Adrenal gland (tissue), 9 donors: ENCODE measurements at regions not wholly inside any gene's neighbourhood (a gene's known extent, or its start where the extent isn't known, plus 50 kb on each side); places are given as distances from the start of the nearest gene placed in this dataset.

Source experiments
- DNase-seq, 7 donors: peaks; one replicate each; pipeline ENCODE4 v3.0.0-alpha.2; 2019 to 2020
- H3K27ac ChIP-seq, 5 donors: fragments of 200-600 bp; sonication (generic) in 4 of 5; 1 replicate in 3 of 5; 2 replicates in 2 of 5; pipeline versions ENCODE4 v1.5.1 to v1.8.0; 2016 to 2020; ENCODE audit warnings: mild to moderate bottlenecking in 1 of 5
- H3K27me3 ChIP-seq: fragments of 200-600 bp; 2 replicates; pipeline ENCODE4 v1.8.0; 2021
- H3K36me3 ChIP-seq, 2 donors: fragments of 200-600 bp; replicated peaks in 1 of 2; 1 replicate in 1 of 2; 2 replicates in 1 of 2; pipeline versions ENCODE4 v1.5.1 to v1.8.0; 2018 to 2022
- H3K4me1 ChIP-seq, 2 donors: fragments of 200-600 bp; replicated peaks in 1 of 2; 1 replicate in 1 of 2; 2 replicates in 1 of 2; pipeline versions ENCODE4 v1.5.1 to v1.8.0; 2018 to 2021
- H3K4me3 ChIP-seq, 4 donors: fragments of 200-600 bp; sonication (generic) in 3 of 4; one replicate each; pipeline ENCODE4 v1.5.1; 2016 to 2018
- H3K9me3 ChIP-seq, 3 donors: fragments of 200-600 bp; sonication (generic) in 1 of 3; replicated peaks in 1 of 3; 1 replicate in 2 of 3; 2 replicates in 1 of 3; pipeline versions ENCODE4 v1.5.1 to v1.8.0; 2016 to 2021
- POLR2A ChIP-seq, 2 donors: fragments of 450-650 bp; IDR thresholded peaks; one replicate each; pipeline ENCODE4 v1.6.1; 2017; ENCODE audit warnings: antibody characterized with exemption in 2 of 2, mild to moderate bottlenecking in 2 of 2, moderate library complexity in 1 of 2
- WGBS, 4 donors: extraction: QIAGEN DNeasy Blood & Tissue Kit in 2 of 4; methylation state at CpG; one replicate each; pipeline versions ENCODE4 v1.1.5 to v1.1.7; 2013 to 2017; 5-methylcytosine and 5-hydroxymethylcytosine counted together
- intact Hi-C, 2 donors: fragments of 100-400 bp; cut with DNase I; formaldehyde crosslinking; loops; one replicate each; pipeline versions ENCODE4 v1.14.1 to v1.15.0; 2022 to 2023
- TF ChIP-seq, protein P1 (sequence below), 6 experiments: fragments of 450-650 bp in 4 of 6; fragments of 200-600 bp in 2 of 6; sonication (generic) in 1 of 6; IDR thresholded peaks; 1 replicate in 5 of 6; 2 replicates in 1 of 6; pipeline versions ENCODE4 v1.5.1 to v1.8.0; 2016 to 2021; ENCODE audit warnings: antibody characterized with exemption in 6 of 6, mild to moderate bottlenecking in 2 of 6, moderate library complexity in 1 of 6
- donor health status: healthy with polysubstance abuse.
- donor health status: Bipolar disorder and iron deficiency.
- donor health status: DM: yes; HTN: yes; CAD: no.
- donor health status: DM: no; HTN: no; CAD: no.
- donor health status: DM: no; HTN: no; CAD: no.

DNA sequence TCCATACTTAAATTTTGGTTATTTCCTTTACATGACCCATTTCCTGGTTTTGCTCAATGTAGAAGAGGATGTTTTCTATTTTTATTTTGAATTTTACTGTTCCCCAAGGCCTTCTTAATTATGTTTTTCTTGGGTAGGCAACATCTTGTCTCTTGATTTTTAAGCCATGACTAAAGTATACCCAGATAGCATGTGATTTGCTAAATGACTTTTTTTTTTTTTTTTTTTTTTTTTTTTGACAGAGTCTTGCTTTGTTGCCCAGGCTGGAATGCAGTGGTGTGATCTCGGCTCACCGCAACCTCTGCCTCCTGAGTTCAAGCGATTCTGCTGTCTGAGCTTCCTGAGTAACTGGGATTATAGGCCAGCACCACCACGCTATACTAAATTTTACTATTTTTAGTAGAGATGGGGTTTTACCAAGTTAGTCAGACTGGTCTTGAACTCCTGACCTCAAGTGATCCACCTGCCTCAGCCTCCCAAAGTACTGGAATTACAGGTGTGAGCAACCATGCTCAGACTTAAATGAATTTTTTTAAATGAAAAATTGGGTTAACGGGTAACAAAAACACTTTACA, 198.6 kb upstream of the DAB2 start:
- no peaks in the 10 kb centered on the region for H3K9me3 ChIP-seq
- no peaks in the 10 kb centered on the region for H3K27me3 ChIP-seq
- intact Hi-C loops = no loop called here
- no peak overlapping the region for H3K4me3 ChIP-seq
- no peak for DNase-seq
- 82 to 87% (median 84%) methylated on average over 5 of the region's 5 CpGs for WGBS, 4 donors
- H3K36me3 ChIP-seq = no peaks in the 10 kb centered on the region
- TF ChIP-seq POLR2A (IDR thresholded peaks at IDR 0.05) = no peak
- TF ChIP-seq, protein P1, sequence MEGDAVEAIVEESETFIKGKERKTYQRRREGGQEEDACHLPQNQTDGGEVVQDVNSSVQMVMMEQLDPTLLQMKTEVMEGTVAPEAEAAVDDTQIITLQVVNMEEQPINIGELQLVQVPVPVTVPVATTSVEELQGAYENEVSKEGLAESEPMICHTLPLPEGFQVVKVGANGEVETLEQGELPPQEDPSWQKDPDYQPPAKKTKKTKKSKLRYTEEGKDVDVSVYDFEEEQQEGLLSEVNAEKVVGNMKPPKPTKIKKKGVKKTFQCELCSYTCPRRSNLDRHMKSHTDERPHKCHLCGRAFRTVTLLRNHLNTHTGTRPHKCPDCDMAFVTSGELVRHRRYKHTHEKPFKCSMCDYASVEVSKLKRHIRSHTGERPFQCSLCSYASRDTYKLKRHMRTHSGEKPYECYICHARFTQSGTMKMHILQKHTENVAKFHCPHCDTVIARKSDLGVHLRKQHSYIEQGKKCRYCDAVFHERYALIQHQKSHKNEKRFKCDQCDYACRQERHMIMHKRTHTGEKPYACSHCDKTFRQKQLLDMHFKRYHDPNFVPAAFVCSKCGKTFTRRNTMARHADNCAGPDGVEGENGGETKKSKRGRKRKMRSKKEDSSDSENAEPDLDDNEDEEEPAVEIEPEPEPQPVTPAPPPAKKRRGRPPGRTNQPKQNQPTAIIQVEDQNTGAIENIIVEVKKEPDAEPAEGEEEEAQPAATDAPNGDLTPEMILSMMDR (IDR thresholded peaks at IDR 0.05) = no peak
- H3K27ac ChIP-seq = no peak overlapping the region
- H3K4me1 ChIP-seq = no peaks in the 10 kb centered on the region

GRCh38 chr5:39622281-39622680, 197.5 kb upstream of the DAB2 start:
- no peaks in the 10 kb centered on the region for H3K36me3 ChIP-seq
- no peaks in the 10 kb centered on the region for H3K9me3 ChIP-seq
- no peak for DNase-seq
- no peaks in the 10 kb centered on the region for H3K4me1 ChIP-seq
- no peak overlapping the region for H3K27ac ChIP-seq
- 57 to 82% (median 78%) methylated on average over 3 to 6 of the region's 6 CpGs for WGBS, 4 donors
- H3K27me3 ChIP-seq = no peaks in the 10 kb centered on the region
- TF ChIP-seq, protein P1 (IDR thresholded peaks at IDR 0.05) = no peak
- no peak for TF ChIP-seq POLR2A (IDR thresholded peaks at IDR 0.05)
- intact Hi-C loops = no loop called here
- no peak overlapping the region for H3K4me3 ChIP-seq

- Histone ChIP-seq H3K4me3 (no peak overlapping the region), H3K4me1 (no peaks in the 10 kb centered on the region), H3K27ac (no peak overlapping the region), H3K27me3 (no peaks in the 10 kb centered on the region), H3K36me3 (no peaks in the 10 kb centered on the region), H3K9me3 (no peaks in the 10 kb centered on the region)
- TF ChIP-seq, protein P1 (IDR thresholded peaks at IDR 0.05) = no peak
- no peak for TF ChIP-seq POLR2A (IDR thresholded peaks at IDR 0.05)
- intact Hi-C loops = no loop called here
- WGBS, 4 donors = 64 to 83% (median 74%) methylated on average over 4 of the region's 4 CpGs
- DNase-seq = no peak
Observed at GRCh38 chr5:39619168-39619818, 194.5 kb upstream of the DAB2 start.

GRCh38 chr5:39618391-39618790, 193.6 kb upstream of the DAB2 start:
- no peak for TF ChIP-seq POLR2A (IDR thresholded peaks at IDR 0.05)
- TF ChIP-seq, protein P1 (IDR thresholded peaks at IDR 0.05) = no peak
- no peak for DNase-seq
- Histone ChIP-seq H3K27ac (no peak overlapping the region), H3K27me3 (no peaks in the 10 kb centered on the region), H3K36me3 (no peaks in the 10 kb centered on the region), H3K4me3 (no peak overlapping the region), H3K4me1 (no peaks in the 10 kb centered on the region), H3K9me3 (no peaks in the 10 kb centered on the region)
- WGBS, 4 donors = 91 to 93% (median 92%) methylated on average over 5 of the region's 5 CpGs
- intact Hi-C loops = no loop called here
